ENCODE measurements at regions not wholly inside any gene's neighbourhood (a gene's known extent, or its start where the extent isn't known, plus 50 kb on each side); places are given as distances from the start of the nearest gene placed in this dataset.
A peak's percentile ranks its signal among the peaks of the same experiment; 100 is the strongest.

GRCh38 chr7:136066304-136067143 is 89.4 kb upstream of the MTPN start:
- no peak for DNase-seq (ENCODE audit: low spot score)

GRCh38 chr7:136064627-136065237 is 87.6 kb upstream of the MTPN start:
- no peak for DNase-seq (ENCODE audit: low spot score)

- no peak for DNase-seq (ENCODE audit: low spot score)
Measured at GRCh38 chr7:136064081-136064480, 86.9 kb upstream of the MTPN start.

GRCh38 chr7:136063326-136063666 is 86.1 kb upstream of the MTPN start:
- no peak for DNase-seq (ENCODE audit: low spot score)

- DNase-seq (ENCODE audit: low spot score): no peak
Measured at GRCh38 chr7:136062625-136063325, 85.6 kb upstream of the MTPN start.

- no peak for DNase-seq (ENCODE audit: low spot score)
Measured at GRCh38 chr7:136061433-136061832, 84.3 kb upstream of the MTPN start.

GRCh38 chr7:136058546-136058945 is 81.4 kb upstream of the MTPN start:
- no peak for DNase-seq (ENCODE audit: low spot score)

GRCh38 chr7:136057509-136057908 is 80.3 kb upstream of the MTPN start:
- no peak for DNase-seq (ENCODE audit: low spot score)

GRCh38 chr7:136056651-136057231 is 79.6 kb upstream of the MTPN start:
- DNase-seq (ENCODE audit: low spot score): no peak

- DNase-seq (ENCODE audit: low spot score): no peak
Measured at GRCh38 chr7:136055266-136055665, 78.1 kb upstream of the MTPN start.

GRCh38 chr7:136053689-136054485 is 76.7 kb upstream of the MTPN start:
- DNase-seq (ENCODE audit: low spot score): no peak

- no peak for DNase-seq (ENCODE audit: low spot score)
Measured at GRCh38 chr7:136051203-136051928, 74.2 kb upstream of the MTPN start.

GRCh38 chr7:136050462-136050847 is 73.3 kb upstream of the MTPN start:
- peak; percentile 49 for DNase-seq (ENCODE audit: low spot score)

- DNase-seq (ENCODE audit: low spot score): peak; percentile 37
Measured at GRCh38 chr7:136049818-136050461, 72.8 kb upstream of the MTPN start.

- no peak for DNase-seq (ENCODE audit: low spot score)
Measured at GRCh38 chr7:136049117-136049516, 72.0 kb upstream of the MTPN start.

GRCh38 chr7:136046548-136046947 is 69.4 kb upstream of the MTPN start:
- no peak for DNase-seq (ENCODE audit: low spot score)

GRCh38 chr7:136045992-136046391 is 68.8 kb upstream of the MTPN start:
- DNase-seq (ENCODE audit: low spot score): no peak

- DNase-seq (ENCODE audit: low spot score): no peak
Measured at GRCh38 chr7:136045181-136045580, 68.0 kb upstream of the MTPN start.

- no peak for DNase-seq (ENCODE audit: low spot score)
Measured at GRCh38 chr7:136039577-136040345, 62.6 kb upstream of the MTPN start.

GRCh38 chr7:136036336-136036735 is 59.2 kb upstream of the MTPN start:
- no peak for DNase-seq (ENCODE audit: low spot score)
